IMR-90 (cell line): ENCODE measurements at regions not wholly inside any gene's neighbourhood (a gene's known extent, or its start where the extent isn't known, plus 50 kb on each side); places are given as distances from the start of the nearest gene placed in this dataset.
A peak's percentile ranks its signal among the peaks of the same experiment; 100 is the strongest.

Source experiments
- ATAC-seq: fragments of 200-7000 bp; cut with Tn5 transposase; 2 replicates; pipeline ENCODE4 v1.9.1; 2020; ENCODE audit warnings: low read depth, mild to moderate bottlenecking, moderate library complexity
- BruUV-seq: library from RNA; stranded (reverse); fragments of 400-500 nt; replicated peaks from 2 replicates; lab custom pipeline; 2021; lab: Mats Ljungman, UMichigan
- CTCF ChIA-PET: fragments of 300-600 bp; formaldehyde crosslinking; extraction: SDS; loops from one replicate; lab custom pipeline; 2021; ENCODE audit warnings: antibody characterized with exemption; lab: Yijun Ruan, JAX
- POLR2A ChIA-PET: fragments of 300-600 bp; sonication (Branson Sonifier 250); formaldehyde crosslinking; loops from one replicate; lab custom pipeline; 2022; ENCODE audit warnings: antibody characterized with exemption; ENCODE audit not compliant: unreplicated experiment; lab: Charles Lee
- DNase-seq: peaks from one replicate; pipeline ENCODE4 v3.0.0; 2013
- H2AFZ ChIP-seq: replicated peaks from 2 replicates; pipeline ENCODE3; 2013; ENCODE audit warnings: low read length, mild to moderate bottlenecking; ENCODE audit not compliant: poor library complexity
- H2AK5ac ChIP-seq: 2 replicates; pipeline ENCODE4 v1.6.1; 2013; ENCODE audit warnings: low read depth, low read length, inconsistent platforms
- H2AK9ac ChIP-seq: replicated peaks from 2 replicates; pipeline ENCODE3; 2013; ENCODE audit warnings: mild to moderate bottlenecking, low read depth, low read length, moderate library complexity; ENCODE audit not compliant: poor library complexity
- H2BK120ac ChIP-seq: 2 replicates; pipeline ENCODE4 v1.6.1; 2013; ENCODE audit warnings: low read depth, low read length, inconsistent platforms
- H2BK15ac ChIP-seq: 3 replicates; pipeline ENCODE4 v1.6.1; 2013; ENCODE audit warnings: low read depth, low read length, inconsistent platforms
- H2BK20ac ChIP-seq: 2 replicates; pipeline ENCODE4 v1.6.1; 2013; ENCODE audit warnings: low read depth, mild to moderate bottlenecking, inconsistent platforms, low read length, moderate library complexity
- H2BK5ac ChIP-seq: 2 replicates; pipeline ENCODE4 v1.6.1; 2013; ENCODE audit warnings: mild to moderate bottlenecking, low read depth, low read length, inconsistent platforms; ENCODE audit not compliant: poor library complexity, severe bottlenecking
- H3K14ac ChIP-seq: replicated peaks from 2 replicates; pipeline ENCODE4 v1.6.1; 2013; ENCODE audit warnings: low read depth, low read length, inconsistent platforms
- H3K18ac ChIP-seq: 2 replicates; pipeline ENCODE4 v1.6.1; 2013; ENCODE audit warnings: low read depth, low read length, control low read depth
- H3K23ac ChIP-seq: 2 replicates; pipeline ENCODE4 v1.6.1; 2013; ENCODE audit warnings: low read depth, low read length, inconsistent platforms
- H3K27ac ChIP-seq: 2 replicates; pipeline ENCODE4 v1.5.1; 2013; ENCODE audit warnings: mild to moderate bottlenecking, control low read depth, low read length; ENCODE audit not compliant: insufficient read depth
- H3K27me3 ChIP-seq: 2 replicates; pipeline ENCODE4 v1.6.1; 2013; ENCODE audit warnings: low read length; ENCODE audit not compliant: control insufficient read depth, insufficient read depth
- H3K36me3 ChIP-seq: 2 replicates; pipeline ENCODE4 v1.6.1; 2013; ENCODE audit warnings: low read length, mixed read lengths; ENCODE audit not compliant: control insufficient read depth, insufficient read depth
- H3K4ac ChIP-seq: 2 replicates; pipeline ENCODE4 v1.6.1; 2013; ENCODE audit warnings: low read depth, low read length, inconsistent platforms
- H3K4me1 ChIP-seq: 2 replicates; pipeline ENCODE4 v1.6.1; 2013; ENCODE audit warnings: low read length, mixed read lengths; ENCODE audit not compliant: control insufficient read depth, insufficient read depth
- H3K4me2 ChIP-seq: 2 replicates; pipeline ENCODE4 v1.6.1; 2013; ENCODE audit warnings: low read depth, mild to moderate bottlenecking, control low read depth, low read length, moderate library complexity
- H3K4me3 ChIP-seq: 2 replicates; pipeline ENCODE4 v1.5.1; 2013; ENCODE audit warnings: low read depth, mild to moderate bottlenecking, control low read depth, low read length, moderate library complexity; ENCODE audit not compliant: insufficient read depth
- H3K56ac ChIP-seq: 2 replicates; pipeline ENCODE4 v1.6.1; 2013; ENCODE audit warnings: low read length, inconsistent platforms; ENCODE audit not compliant: insufficient read depth; ENCODE audit errors: extremely low read depth
- H3K79me1 ChIP-seq, 2 experiments: 2 replicates each; pipeline ENCODE4 v1.6.1; 2013; ENCODE audit warnings: low read length in 2 of 2, inconsistent platforms in 1 of 2, low read depth in 1 of 2
- H3K9ac ChIP-seq: 2 replicates; pipeline ENCODE4 v1.6.1; 2013; ENCODE audit warnings: low read depth, low read length, control low read depth
- H3K9me1 ChIP-seq: 2 replicates; pipeline ENCODE4 v1.6.1; 2013; ENCODE audit warnings: low read length, inconsistent platforms; ENCODE audit not compliant: insufficient read depth
- H3K9me3 ChIP-seq: 2 replicates; pipeline ENCODE4 v1.6.1; 2013; ENCODE audit warnings: low read length; ENCODE audit not compliant: control insufficient read depth, insufficient read depth
- H4K20me1 ChIP-seq: 2 replicates; pipeline ENCODE4 v1.6.1; 2013; ENCODE audit warnings: low read length, inconsistent platforms; ENCODE audit not compliant: insufficient read depth
- H4K5ac ChIP-seq: 2 replicates; pipeline ENCODE4 v1.6.1; 2013; ENCODE audit warnings: mild to moderate bottlenecking, low read depth, low read length, control low read depth
- H4K8ac ChIP-seq, 2 experiments: 2 replicates each; pipeline ENCODE4 v1.6.1; 2013; ENCODE audit warnings: low read depth in 2 of 2, low read length in 2 of 2, control low read depth in 1 of 2, inconsistent platforms in 1 of 2
- H4K91ac ChIP-seq: 2 replicates; pipeline ENCODE4 v1.6.1; 2013; ENCODE audit warnings: low read depth, low read length, inconsistent platforms; ENCODE audit not compliant: insufficient read depth
- BHLHE40 ChIP-seq: fragments of 150-350 bp; IDR thresholded peaks from 2 replicates; pipeline ENCODE4 v1.6.1; 2016; ENCODE audit warnings: mild to moderate bottlenecking, low read depth, low read length
- CHD1 ChIP-seq: IDR thresholded peaks from 2 replicates; pipeline ENCODE4 v1.6.1; 2012; ENCODE audit warnings: low read depth, low read length, improper control_type of control experiment
- MAFK ChIP-seq: IDR thresholded peaks from 2 replicates; pipeline ENCODE4 v1.6.1; 2012; ENCODE audit warnings: low read depth, low read length, improper control_type of control experiment
- NFE2L2 ChIP-seq: fragments of 150-350 bp; IDR thresholded peaks from 2 replicates; pipeline ENCODE4 v1.6.1; 2016; ENCODE audit warnings: low read depth, mild to moderate bottlenecking, low read length
- POLR2A ChIP-seq: IDR thresholded peaks from 2 replicates; pipeline ENCODE4 v1.6.1; 2012; ENCODE audit warnings: mild to moderate bottlenecking, low read depth, low read length
- SMC3 ChIP-seq: fragments of 150-350 bp; IDR thresholded peaks from 2 replicates; pipeline ENCODE4 v1.6.1; 2016; ENCODE audit warnings: low read depth, mild to moderate bottlenecking, antibody characterized with exemption, low read length, moderate library complexity
- dilution Hi-C: fragments of 300-500 bp; cut with HindIII; formaldehyde crosslinking; loops from one replicate; pipeline ENCODE4 v1.14.3; 2018; ENCODE audit warnings: low sequenced_read_pairs; ENCODE audit not compliant: unreplicated experiment
- in situ Hi-C: fragments of 300-500 bp; cut with MboI; formaldehyde crosslinking; loops from 3 replicates; pipeline ENCODE4 v1.14.3; 2019; ENCODE audit warnings: low sequenced_read_pairs, inconsistent platforms, mixed read lengths
- intact Hi-C: fragments of 100-400 bp; cut with micrococcal nuclease; formaldehyde crosslinking; loops from 2 replicates; pipeline ENCODE4 v1.10.0; 2022

DNA sequence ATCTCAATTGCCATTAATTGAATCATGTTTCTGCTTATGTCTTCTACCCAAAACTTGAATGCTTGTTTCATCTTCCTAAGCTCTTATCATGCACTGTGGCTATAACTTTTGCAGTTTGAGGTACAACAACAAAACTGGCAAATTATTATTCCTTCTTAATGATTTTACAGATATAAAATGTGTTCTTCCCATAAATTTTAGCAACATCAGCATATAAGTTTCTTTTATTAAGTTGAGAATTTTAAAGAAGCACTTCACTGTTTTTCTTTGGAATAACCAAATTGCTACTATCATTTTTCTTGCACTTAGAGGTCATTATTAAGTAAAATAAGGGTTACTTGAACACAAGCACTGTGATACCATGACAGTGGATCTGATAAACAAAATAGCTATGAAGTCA lies 862.6 kb upstream of the CADM2 start:
- CTCF ChIA-PET, result no interaction called here
- DNase-seq (no peak), ATAC-seq (no peak)
- Histone ChIP-seq H3K27me3 (no peaks in the 10 kb centered on the region), H3K56ac (no peak overlapping the region), H3K27ac (no peak overlapping the region), H2BK120ac (no peak overlapping the region), H3K4me3 (no peak overlapping the region), H3K23ac (no peak overlapping the region), H2AK5ac (no peak overlapping the region), H3K4me2 (no peak overlapping the region), H2AFZ (no peak overlapping the region), H4K20me1 (no peaks in the 10 kb centered on the region), H3K9me3 (0 out of 2 replicates have a peak, but pooled peaks cover 2% of the 10 kb centered on the region), H4K8ac (no peak overlapping the region), H3K9ac (no peak overlapping the region), H3K4ac (no peak overlapping the region), H3K14ac (no peak overlapping the region), H4K5ac (no peak overlapping the region), H3K18ac (no peak overlapping the region), H3K79me1 (no peaks in the 10 kb centered on the region), H4K91ac (no peak overlapping the region), H2AK9ac (no peak overlapping the region), H3K9me1 (no peaks in the 10 kb centered on the region), H3K4me1 (no peaks in the 10 kb centered on the region), H2BK15ac (no peak overlapping the region), H3K36me3 (no peaks in the 10 kb centered on the region), H2BK20ac (no peak overlapping the region), H2BK5ac (no peak overlapping the region)
- dilution Hi-C loops, result no loop called here
- intact Hi-C loops, result no loop called here
- in situ Hi-C loops, result no loop called here
- no TSS peak for BruUV-seq
- TF ChIP-seq BHLHE40 (no peak), POLR2A (no peak), MAFK (peak; percentile 74), NFE2L2 (no peak), CHD1 (no peak), SMC3 (no peak)
- POLR2A ChIA-PET, result no interaction called here
